SK-N-SH treated with all-trans-retinoic acid at 6 μM for 48 hours (cell line): ENCODE measurements at regions not wholly inside any gene's neighbourhood (a gene's known extent, or its start where the extent isn't known, plus 50 kb on each side); places are given as distances from the start of the nearest gene placed in this dataset.

Source experiments
- ATAC-seq: fragments of 200-7000 bp; cut with Tn5 transposase; 3 replicates; pipeline ENCODE4 v1.9.1; 2020; ENCODE audit warnings: mild to moderate bottlenecking, moderate library complexity
- ARNTL ChIP-seq: fragments of 450-650 bp; formaldehyde crosslinking; IDR thresholded peaks from 2 replicates; pipeline ENCODE4 v1.5.0; 2020; ENCODE audit warnings: low read depth, mild to moderate bottlenecking, moderate library complexity, borderline replicate concordance
- CSDC2 ChIP-seq: fragments of 250-450 bp; sonication (Bioruptor Pico); IDR thresholded peaks from 2 replicates; pipeline ENCODE4 v1.5.0; 2020; ENCODE audit warnings: mild to moderate bottlenecking, moderate library complexity
- ESRRG ChIP-seq: fragments of 250-450 bp; sonication (Bioruptor Pico); IDR thresholded peaks from 2 replicates; pipeline ENCODE4 v1.6.1; 2021; ENCODE audit warnings: mild to moderate bottlenecking
- GLIS3 ChIP-seq: fragments of 250-450 bp; sonication (Bioruptor Pico); IDR thresholded peaks from 2 replicates; pipeline ENCODE4 v1.5.0; 2020; ENCODE audit warnings: mild to moderate bottlenecking, moderate library complexity
- ISL1 ChIP-seq: fragments of 250-450 bp; sonication (Bioruptor Pico); IDR thresholded peaks from 2 replicates; pipeline ENCODE4 v2.1.2; 2022; ENCODE audit warnings: mild to moderate bottlenecking, moderate library complexity
- OSR1 ChIP-seq: fragments of 250-450 bp; sonication (Bioruptor Pico); IDR thresholded peaks from 2 replicates; pipeline ENCODE4 v1.8.0; 2022; ENCODE audit warnings: moderate library complexity, mild to moderate bottlenecking, inconsistent platforms
- PPARA ChIP-seq: fragments of 250-450 bp; sonication (Bioruptor Pico); IDR thresholded peaks from 2 replicates; pipeline ENCODE4 v1.5.0; 2020; ENCODE audit warnings: mild to moderate bottlenecking, borderline replicate concordance
- RARB ChIP-seq: fragments of 250-450 bp; sonication (Bioruptor Pico); IDR thresholded peaks from 2 replicates; pipeline ENCODE4 v1.8.0; 2021; ENCODE audit warnings: mild to moderate bottlenecking, moderate library complexity
- SNAI2 ChIP-seq: fragments of 250-450 bp; sonication (Bioruptor Pico); IDR thresholded peaks from 2 replicates; pipeline ENCODE4 v1.5.0; 2020; ENCODE audit warnings: mild to moderate bottlenecking, moderate library complexity
- TCF4 ChIP-seq: fragments of 250-450 bp; sonication (Bioruptor Pico); IDR thresholded peaks from 2 replicates; pipeline ENCODE4 v1.8.0; 2021; ENCODE audit warnings: mild to moderate bottlenecking, moderate library complexity, borderline replicate concordance
- TOX ChIP-seq: fragments of 250-450 bp; sonication (Bioruptor Pico); IDR thresholded peaks from 2 replicates; pipeline ENCODE4 v1.8.0; 2021; ENCODE audit warnings: mild to moderate bottlenecking, moderate library complexity, borderline replicate concordance
- ZC3H10 ChIP-seq: fragments of 250-450 bp; sonication (Bioruptor Pico); IDR thresholded peaks from 2 replicates; pipeline ENCODE4 v1.5.1; 2021; ENCODE audit warnings: mild to moderate bottlenecking, moderate library complexity
- ZFP3 ChIP-seq: fragments of 250-450 bp; sonication (Bioruptor Pico); IDR thresholded peaks from 2 replicates; pipeline ENCODE4 v1.5.0; 2020; ENCODE audit warnings: mild to moderate bottlenecking, moderate library complexity
- ZFP30 ChIP-seq: fragments of 450-650 bp; formaldehyde crosslinking; IDR thresholded peaks from 2 replicates; pipeline ENCODE4 v1.5.0; 2022; ENCODE audit warnings: mild to moderate bottlenecking, moderate library complexity
- TF ChIP-seq, protein P1 (sequence below): fragments of 250-450 bp; sonication (Bioruptor Pico); IDR thresholded peaks from 2 replicates; pipeline ENCODE4 v1.8.0; 2021; ENCODE audit warnings: low read depth, mild to moderate bottlenecking, moderate library complexity, borderline replicate concordance
- TF ChIP-seq, protein P2 (sequence below): fragments of 250-450 bp; sonication (Bioruptor Pico); IDR thresholded peaks from 2 replicates; pipeline ENCODE4 v1.5.0; 2020; ENCODE audit warnings: mild to moderate bottlenecking, moderate library complexity
- TF ChIP-seq, protein P3 (sequence below): fragments of 250-450 bp; sonication (Bioruptor Pico); IDR thresholded peaks from 2 replicates; pipeline ENCODE4 v1.8.0; 2020; ENCODE audit warnings: mild to moderate bottlenecking, moderate library complexity, borderline replicate concordance
- TF ChIP-seq, protein P4 (sequence below): fragments of 250-450 bp; sonication (Bioruptor Pico); IDR thresholded peaks from 2 replicates; pipeline ENCODE4 v1.5.1; 2021; ENCODE audit warnings: mild to moderate bottlenecking, moderate library complexity
- TF ChIP-seq, protein P5 (sequence below): fragments of 250-450 bp; sonication (Bioruptor Pico); IDR thresholded peaks from 2 replicates; pipeline ENCODE4 v1.5.1; 2020; ENCODE audit warnings: low read depth, mild to moderate bottlenecking, moderate library complexity

DNA sequence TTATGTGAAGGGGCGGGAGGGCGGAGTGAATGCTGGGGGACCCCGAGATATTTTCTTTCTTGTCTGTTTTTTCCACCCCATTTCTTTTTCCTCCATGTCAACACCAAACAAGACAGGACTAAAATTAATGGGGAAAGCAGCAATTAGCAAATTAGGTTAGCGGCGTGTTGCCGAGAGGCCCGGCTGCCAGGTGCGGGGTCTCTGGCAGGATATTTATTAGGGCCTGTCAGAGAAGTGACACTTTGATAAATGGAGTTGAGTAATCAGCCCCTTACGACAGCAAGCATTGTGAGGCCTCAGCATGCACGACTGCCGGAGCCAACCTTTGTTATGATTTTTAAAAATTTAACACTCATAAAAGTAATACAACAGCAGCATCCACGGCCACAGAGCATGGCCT is 193.8 kb downstream of the DHX35 start:
- ATAC-seq = no peak
- TF ChIP-seq, protein P1, sequence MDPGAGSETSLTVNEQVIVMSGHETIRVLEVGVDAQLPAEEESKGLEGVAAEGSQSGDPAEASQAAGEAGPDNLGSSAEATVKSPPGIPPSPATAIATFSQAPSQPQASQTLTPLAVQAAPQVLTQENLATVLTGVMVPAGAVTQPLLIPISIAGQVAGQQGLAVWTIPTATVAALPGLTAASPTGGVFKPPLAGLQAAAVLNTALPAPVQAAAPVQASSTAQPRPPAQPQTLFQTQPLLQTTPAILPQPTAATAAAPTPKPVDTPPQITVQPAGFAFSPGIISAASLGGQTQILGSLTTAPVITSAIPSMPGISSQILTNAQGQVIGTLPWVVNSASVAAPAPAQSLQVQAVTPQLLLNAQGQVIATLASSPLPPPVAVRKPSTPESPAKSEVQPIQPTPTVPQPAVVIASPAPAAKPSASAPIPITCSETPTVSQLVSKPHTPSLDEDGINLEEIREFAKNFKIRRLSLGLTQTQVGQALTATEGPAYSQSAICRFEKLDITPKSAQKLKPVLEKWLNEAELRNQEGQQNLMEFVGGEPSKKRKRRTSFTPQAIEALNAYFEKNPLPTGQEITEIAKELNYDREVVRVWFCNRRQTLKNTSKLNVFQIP = no peak
- no peak for TF ChIP-seq ESRRG (CRISPR knock-in tag)
- no peak for TF ChIP-seq TOX (CRISPR knock-in tag)
- TF ChIP-seq, all 23 proteins: peak for 0

DNA sequence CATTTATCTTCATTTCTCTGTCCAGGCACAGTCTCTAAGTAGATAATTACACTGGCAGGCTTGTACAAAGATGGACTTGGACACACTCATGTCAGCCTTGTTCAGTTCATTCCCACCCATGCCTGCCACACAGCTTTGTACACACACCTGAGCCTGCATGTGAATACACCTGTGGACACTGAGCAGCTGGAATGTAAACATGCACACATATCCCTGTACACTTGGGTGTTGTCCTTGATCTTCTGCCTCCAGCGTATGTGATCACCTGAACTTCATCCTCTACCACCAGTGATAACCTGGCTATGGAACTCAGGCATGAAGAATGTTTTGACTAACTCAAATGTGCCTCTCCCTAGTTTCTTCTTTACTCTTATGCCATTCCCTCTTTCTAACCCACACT is 190.6 kb downstream of the DHX35 start:
- ATAC-seq = no peak
- TF ChIP-seq PPARA (CRISPR knock-in tag) (no peak), ARNTL (CRISPR knock-in tag) (no peak), TOX (CRISPR knock-in tag) (no peak), OSR1 (CRISPR knock-in tag) (no peak), GLIS3 (CRISPR knock-in tag) (no peak), TCF4 (CRISPR knock-in tag) (no peak), ZFP30 (CRISPR knock-in tag) (no peak), CSDC2 (no peak), ZFP3 (no peak), SNAI2 (CRISPR knock-in tag) (no peak), ESRRG (CRISPR knock-in tag) (no peak)
- TF ChIP-seq, protein P1 = no peak
- TF ChIP-seq, protein P2, sequence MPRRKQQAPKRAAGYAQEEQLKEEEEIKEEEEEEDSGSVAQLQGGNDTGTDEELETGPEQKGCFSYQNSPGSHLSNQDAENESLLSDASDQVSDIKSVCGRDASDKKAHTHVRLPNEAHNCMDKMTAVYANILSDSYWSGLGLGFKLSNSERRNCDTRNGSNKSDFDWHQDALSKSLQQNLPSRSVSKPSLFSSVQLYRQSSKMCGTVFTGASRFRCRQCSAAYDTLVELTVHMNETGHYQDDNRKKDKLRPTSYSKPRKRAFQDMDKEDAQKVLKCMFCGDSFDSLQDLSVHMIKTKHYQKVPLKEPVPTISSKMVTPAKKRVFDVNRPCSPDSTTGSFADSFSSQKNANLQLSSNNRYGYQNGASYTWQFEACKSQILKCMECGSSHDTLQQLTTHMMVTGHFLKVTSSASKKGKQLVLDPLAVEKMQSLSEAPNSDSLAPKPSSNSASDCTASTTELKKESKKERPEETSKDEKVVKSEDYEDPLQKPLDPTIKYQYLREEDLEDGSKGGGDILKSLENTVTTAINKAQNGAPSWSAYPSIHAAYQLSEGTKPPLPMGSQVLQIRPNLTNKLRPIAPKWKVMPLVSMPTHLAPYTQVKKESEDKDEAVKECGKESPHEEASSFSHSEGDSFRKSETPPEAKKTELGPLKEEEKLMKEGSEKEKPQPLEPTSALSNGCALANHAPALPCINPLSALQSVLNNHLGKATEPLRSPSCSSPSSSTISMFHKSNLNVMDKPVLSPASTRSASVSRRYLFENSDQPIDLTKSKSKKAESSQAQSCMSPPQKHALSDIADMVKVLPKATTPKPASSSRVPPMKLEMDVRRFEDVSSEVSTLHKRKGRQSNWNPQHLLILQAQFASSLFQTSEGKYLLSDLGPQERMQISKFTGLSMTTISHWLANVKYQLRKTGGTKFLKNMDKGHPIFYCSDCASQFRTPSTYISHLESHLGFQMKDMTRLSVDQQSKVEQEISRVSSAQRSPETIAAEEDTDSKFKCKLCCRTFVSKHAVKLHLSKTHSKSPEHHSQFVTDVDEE (CRISPR knock-in tag) = no peak
- TF ChIP-seq, protein P3, sequence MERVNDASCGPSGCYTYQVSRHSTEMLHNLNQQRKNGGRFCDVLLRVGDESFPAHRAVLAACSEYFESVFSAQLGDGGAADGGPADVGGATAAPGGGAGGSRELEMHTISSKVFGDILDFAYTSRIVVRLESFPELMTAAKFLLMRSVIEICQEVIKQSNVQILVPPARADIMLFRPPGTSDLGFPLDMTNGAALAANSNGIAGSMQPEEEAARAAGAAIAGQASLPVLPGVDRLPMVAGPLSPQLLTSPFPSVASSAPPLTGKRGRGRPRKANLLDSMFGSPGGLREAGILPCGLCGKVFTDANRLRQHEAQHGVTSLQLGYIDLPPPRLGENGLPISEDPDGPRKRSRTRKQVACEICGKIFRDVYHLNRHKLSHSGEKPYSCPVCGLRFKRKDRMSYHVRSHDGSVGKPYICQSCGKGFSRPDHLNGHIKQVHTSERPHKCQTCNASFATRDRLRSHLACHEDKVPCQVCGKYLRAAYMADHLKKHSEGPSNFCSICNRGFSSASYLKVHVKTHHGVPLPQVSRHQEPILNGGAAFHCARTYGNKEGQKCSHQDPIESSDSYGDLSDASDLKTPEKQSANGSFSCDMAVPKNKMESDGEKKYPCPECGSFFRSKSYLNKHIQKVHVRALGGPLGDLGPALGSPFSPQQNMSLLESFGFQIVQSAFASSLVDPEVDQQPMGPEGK = no peak
- TF ChIP-seq, protein P4, sequence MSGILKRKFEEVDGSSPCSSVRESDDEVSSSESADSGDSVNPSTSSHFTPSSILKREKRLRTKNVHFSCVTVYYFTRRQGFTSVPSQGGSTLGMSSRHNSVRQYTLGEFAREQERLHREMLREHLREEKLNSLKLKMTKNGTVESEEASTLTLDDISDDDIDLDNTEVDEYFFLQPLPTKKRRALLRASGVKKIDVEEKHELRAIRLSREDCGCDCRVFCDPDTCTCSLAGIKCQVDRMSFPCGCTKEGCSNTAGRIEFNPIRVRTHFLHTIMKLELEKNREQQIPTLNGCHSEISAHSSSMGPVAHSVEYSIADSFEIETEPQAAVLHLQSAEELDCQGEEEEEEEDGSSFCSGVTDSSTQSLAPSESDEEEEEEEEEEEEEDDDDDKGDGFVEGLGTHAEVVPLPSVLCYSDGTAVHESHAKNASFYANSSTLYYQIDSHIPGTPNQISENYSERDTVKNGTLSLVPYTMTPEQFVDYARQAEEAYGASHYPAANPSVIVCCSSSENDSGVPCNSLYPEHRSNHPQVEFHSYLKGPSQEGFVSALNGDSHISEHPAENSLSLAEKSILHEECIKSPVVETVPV (CRISPR knock-in tag) = no peak
- TF ChIP-seq, all 23 proteins: peak for 0

DNA sequence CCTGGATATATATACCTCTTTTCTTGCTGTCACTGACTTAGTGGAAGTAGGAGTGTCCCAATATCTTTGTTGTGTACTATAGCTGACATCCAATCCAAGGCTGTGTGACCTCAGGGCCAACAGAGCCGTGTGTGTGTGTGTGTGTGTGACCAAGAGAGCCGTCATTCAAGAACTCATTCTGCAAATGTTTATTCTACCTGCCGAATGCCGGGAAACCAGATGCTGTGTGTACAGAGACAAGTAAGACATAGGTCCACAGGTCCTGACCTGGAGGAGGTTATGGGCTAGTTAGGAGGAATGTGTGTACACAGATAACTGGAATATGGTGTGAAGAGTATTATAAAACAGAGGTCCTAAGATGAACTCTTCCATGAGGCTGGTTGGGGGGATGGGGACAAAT is 190.0 kb downstream of the DHX35 start:
- TF ChIP-seq, protein P5, sequence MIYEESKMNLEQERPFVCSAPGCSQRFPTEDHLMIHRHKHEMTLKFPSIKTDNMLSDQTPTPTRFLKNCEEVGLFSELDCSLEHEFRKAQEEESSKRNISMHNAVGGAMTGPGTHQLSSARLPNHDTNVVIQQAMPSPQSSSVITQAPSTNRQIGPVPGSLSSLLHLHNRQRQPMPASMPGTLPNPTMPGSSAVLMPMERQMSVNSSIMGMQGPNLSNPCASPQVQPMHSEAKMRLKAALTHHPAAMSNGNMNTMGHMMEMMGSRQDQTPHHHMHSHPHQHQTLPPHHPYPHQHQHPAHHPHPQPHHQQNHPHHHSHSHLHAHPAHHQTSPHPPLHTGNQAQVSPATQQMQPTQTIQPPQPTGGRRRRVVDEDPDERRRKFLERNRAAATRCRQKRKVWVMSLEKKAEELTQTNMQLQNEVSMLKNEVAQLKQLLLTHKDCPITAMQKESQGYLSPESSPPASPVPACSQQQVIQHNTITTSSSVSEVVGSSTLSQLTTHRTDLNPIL (CRISPR knock-in tag) = no peak
- TF ChIP-seq, protein P4 (CRISPR knock-in tag) = no peak
- no peak for TF ChIP-seq ISL1 (CRISPR knock-in tag)
- TF ChIP-seq ARNTL (CRISPR knock-in tag) = no peak
- TF ChIP-seq ZFP3 = no peak
- no peak for TF ChIP-seq OSR1 (CRISPR knock-in tag)
- TF ChIP-seq RARB = no peak
- no peak for TF ChIP-seq SNAI2 (CRISPR knock-in tag)
- TF ChIP-seq ZC3H10 (CRISPR knock-in tag) = no peak
- ATAC-seq = no peak
